ENCODE measurements at regions not wholly inside any gene's neighbourhood (a gene's known extent, or its start where the extent isn't known, plus 50 kb on each side); places are given as distances from the start of the nearest gene placed in this dataset.

GRCh38 chr13:109494925-109495369 lies 291.4 kb downstream of the IRS2 start:
- no peak for TF ChIP-seq POLR2A (IDR thresholded peaks at IDR 0.05)
- TF ChIP-seq CTCF (IDR thresholded peaks at IDR 0.05), result no peak
